ENCODE measurements at regions not wholly inside any gene's neighbourhood (a gene's known extent, or its start where the extent isn't known, plus 50 kb on each side); places are given as distances from the start of the nearest gene placed in this dataset.

- no peak for DNase-seq (ENCODE audit: low spot score)
Measured at GRCh38 chr13:106350208-106350607, 185.3 kb downstream of the EFNB2 start.

- DNase-seq (ENCODE audit: low spot score) = no peak
Measured at GRCh38 chr13:106349080-106349931, 186.2 kb downstream of the EFNB2 start.

GRCh38 chr13:106348075-106348840 is 187.2 kb downstream of the EFNB2 start:
- DNase-seq (ENCODE audit: low spot score) = no peak

GRCh38 chr13:106344342-106344741 is 191.1 kb downstream of the EFNB2 start:
- no peak for DNase-seq (ENCODE audit: low spot score)

GRCh38 chr13:106343836-106344235 is 191.6 kb downstream of the EFNB2 start:
- DNase-seq (ENCODE audit: low spot score) = no peak

GRCh38 chr13:106340249-106340648 is 195.2 kb downstream of the EFNB2 start:
- DNase-seq (ENCODE audit: low spot score) = no peak

- no peak for DNase-seq (ENCODE audit: low spot score)
Measured at GRCh38 chr13:106337096-106337850, 198.2 kb downstream of the EFNB2 start.

GRCh38 chr13:106336668-106337067 is 198.8 kb downstream of the EFNB2 start:
- DNase-seq (ENCODE audit: low spot score) = no peak

- no peak for DNase-seq (ENCODE audit: low spot score)
Measured at GRCh38 chr13:106332621-106333020, 202.8 kb downstream of the EFNB2 start.

- no peak for DNase-seq (ENCODE audit: low spot score)
Measured at GRCh38 chr13:106331116-106331515, 204.3 kb downstream of the EFNB2 start.

GRCh38 chr13:106329941-106330340 is 205.5 kb downstream of the EFNB2 start:
- no peak for DNase-seq (ENCODE audit: low spot score)

GRCh38 chr13:106326751-106327150 is 208.7 kb downstream of the EFNB2 start:
- DNase-seq (ENCODE audit: low spot score) = no peak

GRCh38 chr13:106324444-106324843 is 211.0 kb downstream of the EFNB2 start:
- no peak for DNase-seq (ENCODE audit: low spot score)

- no peak for DNase-seq (ENCODE audit: low spot score)
Measured at GRCh38 chr13:106322628-106323027, 212.8 kb downstream of the EFNB2 start.

GRCh38 chr13:106318941-106319411 is 216.5 kb downstream of the EFNB2 start:
- no peak for DNase-seq (ENCODE audit: low spot score)

- DNase-seq (ENCODE audit: low spot score) = no peak
Measured at GRCh38 chr13:106314417-106314816, 221.0 kb downstream of the EFNB2 start.

GRCh38 chr13:106311004-106311403 is 224.5 kb downstream of the EFNB2 start:
- no peak for DNase-seq (ENCODE audit: low spot score)

GRCh38 chr13:106310291-106310865 is 225.1 kb downstream of the EFNB2 start:
- no peak for DNase-seq (ENCODE audit: low spot score)

- DNase-seq (ENCODE audit: low spot score) = no peak
Measured at GRCh38 chr13:106306748-106307277, 228.6 kb downstream of the EFNB2 start.

- DNase-seq (ENCODE audit: low spot score) = no peak
Measured at GRCh38 chr13:106302843-106303242, 232.6 kb downstream of the EFNB2 start.

GRCh38 chr13:106302011-106302410 is 233.5 kb downstream of the EFNB2 start:
- no peak for DNase-seq (ENCODE audit: low spot score)

- no peak for DNase-seq (ENCODE audit: low spot score)
Measured at GRCh38 chr13:106299621-106300020, 235.8 kb downstream of the EFNB2 start.
